Heart left ventricle (tissue), 13 donors: ENCODE measurements at regions not wholly inside any gene's neighbourhood (a gene's known extent, or its start where the extent isn't known, plus 50 kb on each side); places are given as distances from the start of the nearest gene placed in this dataset.

Experiments used
- CTCF ChIP-seq, 12 donors: fragments of 200-600 bp; sonication (generic) in 4 of 12; IDR thresholded peaks; one replicate each; pipeline versions ENCODE4 v1.5.0 to v1.8.0; 2018 to 2022; ENCODE audit warnings: antibody characterized with exemption in 12 of 12, mild to moderate bottlenecking in 5 of 12
- POLR2A ChIP-seq, 2 donors: fragments of 450-650 bp; IDR thresholded peaks; one replicate each; pipeline ENCODE4 v1.6.1; 2017; ENCODE audit warnings: antibody characterized with exemption in 2 of 2, mild to moderate bottlenecking in 2 of 2, moderate library complexity in 2 of 2
- donor health status: ischemic (EF 13 %, LVEDD 7.1; RV severe dilation, severe dysfunction).
- donor health status: DM: no; HTN: yes; CAD: no.
- donor health status: DM: no; HTN: no; CAD: no.
- donor health status: ischemic (EF 25% LVEDD 6.9; RV normal size, moderate dysfunction).
- donor health status: ischemic (EF 25% LVEDD 5.7; RV mildly dilated, moderate dysfunction).
- donor health status: ischemic (EF 35%, LVEDD 5.7; RV mildly dilated, moderate dysfunction).
- donor health status: nonischemic (EF 11% LVEDD 7.7; RV severe dilation, severe dysfunction).
- donor health status: DM: yes; HTN: yes; CAD: no.
- donor health status: PGD.
- donor health status: ischemic (EF 29% LVEDD 5.4; RV normal size, mild dysfunction).
- donor health status: nonischemic (EF 23%, LVEDD 6.1; RV moderate dilation, normal function).

GRCh38 chr16:66277311-66278070 lies 89.0 kb upstream of the CDH5 start:
- TF ChIP-seq CTCF (IDR thresholded peaks at IDR 0.05) (no peak), POLR2A (IDR thresholded peaks at IDR 0.05) (no peak)
